ENCODE measurements at regions not wholly inside any gene's neighbourhood (a gene's known extent, or its start where the extent isn't known, plus 50 kb on each side); places are given as distances from the start of the nearest gene placed in this dataset.
A peak's percentile ranks its signal among the peaks of the same experiment; 100 is the strongest.

- no peak for DNase-seq
- TF ChIP-seq POLR2A (IDR thresholded peaks at IDR 0.05), result no peak
- TF ChIP-seq CTCF (IDR thresholded peaks at IDR 0.05), result no peak
- Histone ChIP-seq H3K9me3 (no peaks in the 10 kb centered on the region), H3K27ac (peak overlapping the region in 2 of 3 donors; percentile 71 to 79), H3K36me3 (no peaks in the 10 kb centered on the region), H3K27me3 (no peaks in the 10 kb centered on the region), H3K4me3 (replicated peaks in 1 of 3) (no peak overlapping the region), H3K4me1 (peaks cover 62 to 82% of the 10 kb centered on the region in 2 donors)
- 87% methylated on average over 3 of the region's 3 CpGs for WGBS, 2 donors
- intact Hi-C loops (cut with DNase I), result no loop called here
These were observed 172.9 kb upstream of the TOPAZ1 start for GRCh38 chr3:44068753-44069152.

- TF ChIP-seq CTCF (IDR thresholded peaks at IDR 0.05), result no peak
- no peak for TF ChIP-seq POLR2A (IDR thresholded peaks at IDR 0.05)
- WGBS, 2 donors, result 65 to 69% methylated on average over 5 of the region's 5 CpGs
- intact Hi-C loops (cut with DNase I), result no loop called here
These were observed 172.4 kb upstream of the TOPAZ1 start for GRCh38 chr3:44069276-44069675.

GRCh38 chr3:44070841-44071546 is 170.7 kb upstream of the TOPAZ1 start:
- TF ChIP-seq POLR2A (IDR thresholded peaks at IDR 0.05) (no peak), CTCF (IDR thresholded peaks at IDR 0.05) (no peak)
- H3K4me3 ChIP-seq (replicated peaks in 1 of 3), result no peak overlapping the region
- no peaks in the 10 kb centered on the region for H3K27me3 ChIP-seq
- DNase-seq, result peak; percentile 62 to 69
- intact Hi-C loops (cut with DNase I), result loop anchor here (5.0 kb wide), 1 partner anchor 36 kb away; no protein-coding TSS in a partner anchor
- WGBS, 2 donors, result 41 to 47% methylated on average over 8 of the region's 8 CpGs
- H3K27ac ChIP-seq, result peak overlapping the region; percentile 63 to 79 (median 71)
- H3K4me1 ChIP-seq, result peaks cover 46 to 76% of the 10 kb centered on the region in 2 donors
- H3K36me3 ChIP-seq, result no peaks in the 10 kb centered on the region
- no peaks in the 10 kb centered on the region for H3K9me3 ChIP-seq

More at GRCh38 chr3:44069276-44069675, 172.4 kb upstream of the TOPAZ1 start:
- Histone ChIP-seq H3K36me3 (no peaks in the 10 kb centered on the region), H3K4me3 (replicated peaks in 1 of 3) (no peak overlapping the region), H3K9me3 (no peaks in the 10 kb centered on the region), H3K27me3 (no peaks in the 10 kb centered on the region), H3K4me1 (peaks cover 57 to 80% of the 10 kb centered on the region in 2 donors), H3K27ac (peak overlapping the region in 2 of 3 donors; percentile 71 to 79)
- no peak for DNase-seq

GRCh38 chr3:44072601-44073540 is 168.8 kb upstream of the TOPAZ1 start:
- peak overlapping the region in 2 of 3 donors; percentile 71 to 79 for H3K27ac ChIP-seq
- no peak overlapping the region for H3K4me3 ChIP-seq (replicated peaks in 1 of 3)
- peaks cover 47 to 75% of the 10 kb centered on the region in 2 donors for H3K4me1 ChIP-seq
- WGBS, 2 donors, result 82 to 91% methylated on average over 7 to 11 of the region's 11 CpGs
- no peak for DNase-seq
- H3K36me3 ChIP-seq, result no peaks in the 10 kb centered on the region
- intact Hi-C loops (cut with DNase I), result loop anchor here (5.0 kb wide), 1 partner anchor 34 kb away; no protein-coding TSS in a partner anchor
- TF ChIP-seq CTCF (IDR thresholded peaks at IDR 0.05) (no peak), POLR2A (IDR thresholded peaks at IDR 0.05) (no peak)
- no peaks in the 10 kb centered on the region for H3K27me3 ChIP-seq
- no peaks in the 10 kb centered on the region for H3K9me3 ChIP-seq
